Stimulated activated CD8-positive, alpha-beta memory T cell treated with anti-CD3 and anti-CD28 coated beads, Interleukin-4, amount 100 ng/mL, for 24 hours (primary cell): ENCODE measurements at regions not wholly inside any gene's neighbourhood (a gene's known extent, or its start where the extent isn't known, plus 50 kb on each side); places are given as distances from the start of the nearest gene placed in this dataset.
"Not testable (repeated sequence)": the region's sequence is repeated elsewhere in the genome, so short reads cannot be mapped to it uniquely, and the experiment has no call there.

Source experiments
- DNase-seq: peaks from one replicate; pipeline ENCODE4 v3.0.0-alpha.2; 2020; ENCODE audit warnings: low read depth

- no peak for DNase-seq
These were observed 162.2 kb upstream of the TNRC6C start for GRCh38 chr17:77796176-77796860.

DNA sequence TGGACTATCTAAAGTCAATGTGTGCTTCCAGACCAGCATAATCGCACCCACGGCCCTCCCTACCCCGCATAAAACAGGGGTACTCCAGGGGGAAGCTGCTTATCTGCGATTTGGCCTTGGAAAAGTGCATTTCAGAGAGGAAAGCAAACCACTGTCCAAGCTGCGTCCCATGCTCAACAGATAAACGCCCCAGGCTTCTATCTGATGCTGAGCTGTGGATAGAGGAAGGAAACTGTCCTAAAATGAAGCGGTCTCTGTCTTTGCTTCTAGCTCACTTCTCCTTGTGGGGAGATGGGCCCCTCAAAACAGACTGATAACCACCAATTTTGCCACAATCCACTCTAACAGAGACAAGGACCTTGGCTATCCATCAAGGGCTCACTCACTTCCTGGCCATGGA lies 160.5 kb upstream of the TNRC6C start:
- DNase-seq, result no peak

- no peak for DNase-seq
These were observed 160.0 kb upstream of the TNRC6C start for GRCh38 chr17:77798481-77798880.

- no peak for DNase-seq
These were observed 157.7 kb upstream of the TNRC6C start for GRCh38 chr17:77800816-77801215.

DNA sequence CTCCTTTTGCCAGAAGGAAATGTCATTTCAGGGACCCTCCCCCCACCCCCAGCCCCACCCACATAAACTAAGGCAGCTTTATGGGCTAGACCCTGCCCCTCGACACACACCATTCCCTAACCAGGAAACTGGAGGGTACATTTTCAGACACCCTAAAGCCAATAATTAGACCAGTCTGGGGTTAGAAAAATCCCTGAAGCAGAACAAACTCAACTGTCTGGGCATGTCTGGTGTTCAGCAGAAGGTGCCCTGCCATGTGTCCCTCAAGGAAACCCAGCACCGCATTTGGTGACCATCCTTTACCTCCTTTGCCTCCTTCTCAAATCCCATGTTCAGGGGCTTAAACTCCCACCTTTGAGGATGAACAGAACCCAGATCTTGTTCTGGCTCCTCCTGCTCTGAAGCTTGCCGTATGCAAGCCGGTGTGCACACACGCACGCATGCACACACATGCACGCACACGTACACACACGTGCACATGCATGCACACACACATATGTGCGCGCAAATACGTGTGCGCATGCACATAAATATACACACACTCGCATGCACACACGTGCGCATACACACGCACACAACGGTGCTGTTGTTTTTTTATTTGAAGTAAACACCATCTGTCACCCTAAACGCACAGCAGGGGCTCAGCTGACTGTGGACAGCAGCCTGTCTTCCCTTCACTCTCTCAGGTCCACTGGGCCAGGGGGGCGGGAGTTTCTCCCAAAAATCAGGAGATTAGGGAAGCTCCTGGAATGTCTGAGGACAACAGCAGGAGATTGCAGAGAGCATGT lies 156.8 kb upstream of the TNRC6C start:
- DNase-seq, result no peak

DNA sequence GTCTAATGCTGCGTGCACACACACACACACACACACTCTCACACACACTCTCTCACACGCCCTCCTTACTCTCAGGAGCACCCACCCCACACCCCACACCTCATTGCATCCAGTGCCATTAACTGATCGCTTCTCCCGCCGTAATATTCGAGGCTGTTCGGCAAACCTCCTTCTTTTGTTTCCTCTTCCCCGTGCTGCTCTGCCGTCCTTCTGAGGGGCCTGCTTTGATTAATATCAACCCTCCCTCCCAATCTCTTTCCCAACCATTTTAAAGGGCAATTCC lies 156.2 kb upstream of the TNRC6C start:
- DNase-seq, result no peak

DNA sequence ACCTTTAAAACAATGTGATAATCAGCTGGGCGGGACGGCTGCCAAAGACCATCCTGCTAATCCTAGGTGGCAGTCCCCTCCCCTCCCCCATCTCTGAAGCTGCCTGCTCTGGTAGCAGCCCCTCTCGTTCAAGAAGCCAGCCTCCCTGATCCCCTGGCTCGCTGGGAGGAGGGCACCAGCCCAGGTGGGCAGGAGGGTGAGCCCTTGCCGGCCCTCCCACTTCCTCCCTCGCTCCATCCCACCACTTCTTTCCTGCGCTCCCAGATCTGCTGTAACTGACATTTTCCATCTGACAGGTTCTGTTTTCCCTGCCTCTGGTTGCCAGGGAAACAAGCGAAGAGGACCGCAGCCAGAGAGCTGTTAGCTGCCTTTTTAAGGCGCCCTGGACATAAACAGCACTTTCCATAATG lies 155.7 kb upstream of the TNRC6C start:
- no peak for DNase-seq

- no peak for DNase-seq
These were observed 154.8 kb upstream of the TNRC6C start for GRCh38 chr17:77803726-77804125.

DNA sequence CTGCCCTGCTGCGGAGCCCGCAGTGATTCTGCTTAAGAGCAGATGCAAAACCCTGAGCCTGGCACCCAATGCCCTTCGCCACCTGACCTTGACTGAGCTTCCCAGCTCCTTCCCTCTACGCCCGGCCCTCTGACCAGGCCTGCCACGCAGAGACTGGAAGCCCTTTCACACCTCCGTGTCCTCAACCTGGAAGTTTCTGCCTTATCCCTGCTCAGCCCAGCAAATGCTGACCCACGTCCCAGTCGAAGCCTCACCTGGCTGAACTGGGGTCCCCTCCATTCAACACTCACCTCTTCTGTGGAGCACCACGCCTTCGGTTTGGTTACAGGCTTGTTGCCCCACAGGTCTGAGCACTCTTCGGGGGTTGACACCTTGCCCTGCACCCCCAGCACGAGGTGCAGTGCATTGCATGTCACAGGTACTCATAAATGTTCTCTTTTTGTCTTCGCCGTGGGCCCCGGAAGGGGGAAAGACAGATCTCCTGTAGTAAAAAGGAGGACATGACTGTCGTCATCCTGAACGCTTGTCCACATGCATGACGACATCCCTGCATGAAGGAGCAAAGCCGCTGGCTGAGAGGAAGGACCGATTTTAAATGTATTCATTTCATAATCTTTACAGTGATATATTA lies 153.6 kb upstream of the TNRC6C start:
- no peak for DNase-seq

DNA sequence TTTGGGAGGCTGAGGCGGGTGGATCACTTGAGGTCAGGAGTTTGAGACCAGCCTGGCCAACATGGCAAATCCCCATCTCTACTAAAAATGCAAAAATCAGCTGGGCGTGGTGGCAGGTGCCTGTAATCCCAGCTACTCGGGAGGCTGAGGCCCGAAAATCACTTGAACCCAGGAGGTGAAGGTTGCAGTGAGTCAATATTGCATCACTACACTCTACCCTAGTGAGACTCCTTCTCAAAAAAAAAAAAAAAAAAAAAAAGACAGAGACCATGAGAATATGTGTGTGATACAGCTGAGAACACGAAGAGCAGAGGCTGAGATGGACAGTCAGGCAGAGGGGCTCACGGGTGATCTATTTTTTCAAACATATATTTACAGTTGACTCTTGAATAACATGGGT lies 152.5 kb upstream of the TNRC6C start:
- not testable (repeated sequence) for DNase-seq

DNA sequence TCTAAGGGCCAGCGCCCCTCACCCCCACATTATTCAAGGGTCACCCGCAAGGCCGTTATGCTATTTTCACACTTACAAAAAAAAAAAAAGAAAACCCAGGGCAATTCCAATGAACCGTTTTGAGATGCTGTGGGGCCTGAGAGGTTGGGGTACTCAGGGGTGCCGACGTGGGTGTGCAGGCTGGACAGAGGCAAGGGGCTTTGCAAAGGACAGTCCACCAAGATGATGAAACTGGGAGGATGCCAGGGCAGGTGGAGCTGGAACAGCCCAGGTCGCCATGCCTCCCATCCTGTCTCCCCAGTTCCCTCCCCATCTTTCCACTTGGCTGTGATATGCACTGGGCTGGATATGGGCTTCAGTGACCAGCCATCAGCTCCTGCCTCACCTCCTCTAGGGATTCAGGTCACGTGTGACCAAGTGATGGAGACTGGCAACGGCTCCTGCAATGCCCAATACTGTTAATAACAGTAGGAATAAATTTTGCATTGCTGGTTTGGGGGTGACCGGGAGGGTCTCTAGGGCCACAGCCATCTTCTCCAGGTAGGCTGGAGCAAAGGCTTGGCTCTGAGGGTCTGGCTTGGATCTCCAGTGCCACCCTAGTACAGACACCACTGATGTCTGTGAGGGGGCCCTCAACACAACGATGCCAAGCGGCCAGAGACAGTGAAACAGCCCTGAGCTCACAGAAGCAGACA lies 151.3 kb upstream of the TNRC6C start:
- no peak for DNase-seq

DNA sequence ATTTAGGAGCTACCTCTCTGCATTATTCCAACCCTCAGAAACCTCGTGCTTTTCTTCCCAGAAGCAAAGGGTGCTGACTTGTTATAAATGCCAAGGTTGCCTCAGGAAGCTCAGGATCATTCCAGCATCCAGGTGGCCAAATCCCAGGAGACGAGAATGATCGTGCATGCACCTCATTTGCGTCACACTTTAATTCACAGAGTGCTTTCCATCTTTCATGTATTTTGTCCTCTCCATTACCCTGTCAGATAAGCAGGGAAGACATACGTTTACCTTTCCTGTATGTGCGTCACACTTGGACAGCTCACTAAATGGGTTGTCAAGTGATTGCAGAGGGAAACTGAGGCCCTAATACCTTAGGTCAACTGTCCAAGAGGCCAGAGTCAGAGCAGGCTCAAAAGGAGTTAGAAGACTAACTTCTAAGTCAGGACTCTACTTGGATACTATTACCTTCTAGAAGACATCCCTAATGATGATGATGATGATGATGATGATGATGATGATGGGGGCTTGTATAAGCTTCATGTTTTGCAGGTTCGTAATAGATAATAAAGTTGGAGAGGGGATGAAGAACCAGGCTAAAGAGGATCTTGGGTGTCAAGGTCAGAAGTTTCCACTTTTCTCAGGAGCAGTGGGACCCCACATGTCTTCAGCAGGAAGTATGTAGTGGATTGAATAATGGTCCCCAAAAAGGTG lies 150.6 kb upstream of the TNRC6C start:
- no peak for DNase-seq

DNA sequence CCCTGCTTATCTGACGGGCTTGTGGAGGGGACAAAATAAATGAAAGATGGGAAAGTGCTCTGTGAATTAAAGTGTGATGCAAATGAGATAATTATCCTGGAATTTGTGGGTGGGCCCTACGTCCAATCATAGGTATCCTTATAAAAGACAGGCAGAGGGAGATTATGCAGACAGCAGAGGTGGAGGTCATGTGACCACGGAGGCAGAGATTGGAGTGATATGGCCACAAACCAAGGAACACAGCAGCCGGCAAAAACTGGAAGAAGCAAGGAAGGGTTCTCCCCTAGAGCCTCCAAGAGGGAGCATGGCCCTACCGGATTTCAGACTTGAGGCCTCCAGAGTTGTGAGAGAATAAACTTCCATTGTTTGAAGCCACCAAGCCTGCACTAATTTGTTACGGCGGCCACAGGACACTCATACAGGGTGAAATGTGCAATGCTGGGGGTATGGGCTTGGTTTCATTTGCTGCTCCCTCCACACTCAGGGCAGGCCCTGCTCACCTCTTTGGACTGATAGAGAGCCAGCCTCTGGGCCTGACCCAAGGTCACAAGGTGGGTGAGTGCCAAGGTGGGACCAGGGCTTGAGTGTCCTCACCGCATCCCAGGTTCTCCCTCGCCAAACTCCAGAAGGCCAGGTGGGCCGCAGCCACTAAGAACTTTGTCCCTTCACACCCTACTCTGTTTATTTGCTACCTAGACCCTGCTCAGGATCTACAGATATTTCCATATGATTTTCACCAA lies 149.6 kb upstream of the TNRC6C start:
- no peak for DNase-seq

GRCh38 chr17:77809814-77810213 lies 148.7 kb upstream of the TNRC6C start:
- no peak for DNase-seq

DNA sequence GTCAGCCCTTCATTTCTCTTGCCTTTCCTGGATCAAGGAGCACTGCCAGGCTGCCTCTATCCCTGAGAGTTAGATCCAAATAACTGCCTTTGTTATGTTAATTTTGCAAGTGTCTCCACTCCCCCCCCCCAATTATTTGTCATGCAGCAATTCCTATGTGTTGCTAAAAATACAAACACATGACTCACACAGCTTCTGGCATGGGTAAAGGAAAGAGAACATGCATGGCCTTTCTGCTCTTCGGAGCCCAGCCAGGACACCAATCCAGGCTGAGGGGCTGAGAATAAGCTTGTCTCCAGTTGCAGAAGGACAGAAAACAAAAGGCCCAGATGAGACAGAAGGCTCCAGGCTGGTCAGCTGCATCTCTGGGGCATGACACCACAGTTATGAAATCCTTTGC lies 148.0 kb upstream of the TNRC6C start:
- DNase-seq, result no peak

DNA sequence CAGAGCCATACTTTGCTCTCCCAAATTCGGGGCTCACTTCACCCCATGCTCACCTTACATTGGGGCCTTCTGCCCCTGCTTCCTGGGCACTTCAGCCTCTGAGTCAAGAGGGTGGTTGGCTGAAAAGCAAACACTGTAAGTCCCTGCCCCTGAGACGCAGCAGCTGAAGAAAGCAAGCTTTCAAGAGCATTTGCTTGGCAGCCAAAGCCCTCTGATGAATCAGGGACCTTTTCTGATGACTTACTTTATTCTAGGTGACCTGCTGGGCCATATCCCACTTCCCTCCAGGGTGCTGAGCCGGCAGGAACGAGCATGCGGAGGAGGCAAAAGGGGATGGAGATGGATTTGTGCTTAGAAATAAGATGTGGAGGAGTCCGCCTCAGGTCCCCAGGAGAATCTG lies 147.0 kb upstream of the TNRC6C start:
- DNase-seq, result no peak

GRCh38 chr17:77814091-77814772 lies 144.3 kb upstream of the TNRC6C start:
- DNase-seq, result no peak

GRCh38 chr17:77815127-77815905 lies 143.2 kb upstream of the TNRC6C start:
- DNase-seq, result no peak

DNA sequence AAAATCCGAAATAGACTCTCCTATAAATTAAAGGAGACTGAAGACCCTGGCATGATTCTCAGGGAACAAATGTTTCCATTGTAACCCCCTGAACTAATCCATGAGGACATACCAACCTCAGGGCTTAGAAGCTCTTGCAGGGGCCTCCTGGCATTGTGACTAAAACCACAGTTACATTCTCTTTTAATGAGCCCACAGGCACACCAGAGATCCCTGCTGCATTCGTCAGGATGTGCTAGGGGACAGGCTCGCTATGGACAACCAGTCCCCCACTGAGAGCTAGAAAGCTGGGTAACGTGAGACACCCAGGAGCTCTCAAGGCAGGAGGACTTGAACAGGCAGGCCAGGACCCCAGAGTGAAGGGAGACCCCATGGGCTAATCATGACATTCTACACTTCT lies 140.6 kb upstream of the TNRC6C start:
- DNase-seq, result no peak

- no peak for DNase-seq
These were observed 139.0 kb upstream of the TNRC6C start for GRCh38 chr17:77819497-77819896.
